H9 (cell line): ENCODE measurements at regions not wholly inside any gene's neighbourhood (a gene's known extent, or its start where the extent isn't known, plus 50 kb on each side); places are given as distances from the start of the nearest gene placed in this dataset.

ENCODE experiments used
- DNase-seq: peaks from one replicate; pipeline ENCODE4 v3.0.0-alpha.2; 2017
- H2AFZ ChIP-seq: one replicate; pipeline ENCODE4 v1.6.1; 2013; ENCODE audit warnings: mild to moderate bottlenecking, low read length, control low read depth, moderate library complexity
- H2AK5ac ChIP-seq: 2 replicates; pipeline ENCODE4 v1.6.1; 2013; ENCODE audit warnings: low read length, control low read depth, mixed read lengths; ENCODE audit not compliant: insufficient read length
- H2BK120ac ChIP-seq: one replicate; pipeline ENCODE4 v1.6.1; 2013; ENCODE audit warnings: low read depth, mild to moderate bottlenecking, low read length, control low read depth, inconsistent platforms; ENCODE audit not compliant: poor library complexity, severe bottlenecking
- H2BK12ac ChIP-seq: 2 replicates; pipeline ENCODE4 v1.6.1; 2013; ENCODE audit warnings: low read length, control low read depth, mixed read lengths, low read depth; ENCODE audit not compliant: insufficient read length
- H2BK15ac ChIP-seq: 2 replicates; pipeline ENCODE4 v1.6.1; 2013; ENCODE audit warnings: low read depth, low read length, control low read depth
- H2BK20ac ChIP-seq: one replicate; pipeline ENCODE4 v1.6.1; 2013; ENCODE audit warnings: low read depth, mild to moderate bottlenecking, low read length, control low read depth, inconsistent platforms; ENCODE audit not compliant: poor library complexity, severe bottlenecking
- H2BK5ac ChIP-seq: 2 replicates; pipeline ENCODE4 v1.6.1; 2013; ENCODE audit warnings: low read length, control low read depth, mixed read lengths; ENCODE audit not compliant: insufficient read length
- H3K14ac ChIP-seq: 2 replicates; pipeline ENCODE4 v1.6.1; 2013; ENCODE audit warnings: low read length, control low read depth; ENCODE audit not compliant: insufficient read depth
- H3K18ac ChIP-seq: 2 replicates; pipeline ENCODE4 v1.6.1; 2013; ENCODE audit warnings: low read depth, mild to moderate bottlenecking, mixed read lengths, low read length, control low read depth; ENCODE audit not compliant: insufficient read length
- H3K23ac ChIP-seq: 2 replicates; pipeline ENCODE4 v1.6.1; 2013; ENCODE audit warnings: low read length, control low read depth, mixed read lengths, low read depth; ENCODE audit not compliant: insufficient read length
- H3K23me2 ChIP-seq: 2 replicates; pipeline ENCODE4 v1.6.1; 2013; ENCODE audit warnings: low read depth, mild to moderate bottlenecking, mixed read lengths, low read length, control low read depth; ENCODE audit not compliant: insufficient read length, poor library complexity, severe bottlenecking
- H3K27ac ChIP-seq: 2 replicates; pipeline ENCODE4 v1.5.1; 2013; ENCODE audit warnings: low read length, control low read depth, mixed read lengths, low read depth; ENCODE audit not compliant: insufficient read length
- H3K27me3 ChIP-seq: 2 replicates; pipeline ENCODE4 v1.6.1; 2013; ENCODE audit warnings: low read length, control low read depth, inconsistent platforms; ENCODE audit not compliant: insufficient read depth
- H3K4ac ChIP-seq: 2 replicates; pipeline ENCODE4 v1.6.1; 2013; ENCODE audit warnings: low read depth, mild to moderate bottlenecking, control low read depth, inconsistent platforms, low read length, moderate library complexity
- H3K4me1 ChIP-seq: 2 replicates; pipeline ENCODE4 v1.6.1; 2013; ENCODE audit warnings: low read length, control low read depth, inconsistent platforms; ENCODE audit not compliant: insufficient read depth
- H3K4me2 ChIP-seq: 2 replicates; pipeline ENCODE4 v1.6.1; 2013; ENCODE audit warnings: low read length, control low read depth, mixed read lengths; ENCODE audit not compliant: insufficient read length, insufficient read depth
- H3K56ac ChIP-seq: 2 replicates; pipeline ENCODE4 v1.6.1; 2013; ENCODE audit warnings: low read depth, mild to moderate bottlenecking, mixed read lengths, low read length, control low read depth; ENCODE audit not compliant: insufficient read length
- H3K79me1 ChIP-seq: 2 replicates; pipeline ENCODE4 v1.6.1; 2013; ENCODE audit warnings: low read depth, mild to moderate bottlenecking, moderate library complexity, low read length, control low read depth, inconsistent platforms; ENCODE audit not compliant: insufficient read depth, poor library complexity, severe bottlenecking
- H3K79me2 ChIP-seq: 2 replicates; pipeline ENCODE4 v1.6.1; 2013; ENCODE audit warnings: low read length, control low read depth, inconsistent platforms; ENCODE audit not compliant: insufficient read depth
- H3K9ac ChIP-seq: 2 replicates; pipeline ENCODE4 v1.6.1; 2013; ENCODE audit warnings: low read length, control low read depth, mixed read lengths; ENCODE audit not compliant: insufficient read length; ENCODE audit errors: extremely low read depth
- H3K9me3 ChIP-seq: one replicate; pipeline ENCODE4 v1.6.1; 2013; ENCODE audit warnings: low read depth, low read length, inconsistent platforms; ENCODE audit not compliant: control insufficient read depth
- H3T11ph ChIP-seq: one replicate; pipeline ENCODE4 v1.6.1; 2013; ENCODE audit warnings: mild to moderate bottlenecking, low read length, control low read depth, inconsistent platforms
- H4K20me1 ChIP-seq: one replicate; pipeline ENCODE4 v1.6.1; 2013; ENCODE audit not compliant: control insufficient read depth, insufficient read length, insufficient read depth
- H4K5ac ChIP-seq: 2 replicates; pipeline ENCODE4 v1.6.1; 2013; ENCODE audit warnings: low read depth, mild to moderate bottlenecking, mixed read lengths, low read length, control low read depth; ENCODE audit not compliant: insufficient read length
- H4K8ac ChIP-seq: replicated peaks from 2 replicates; pipeline ENCODE4 v1.6.1; 2013; ENCODE audit warnings: low read length, control low read depth, mixed read lengths, low read depth; ENCODE audit not compliant: insufficient read length
- H4K91ac ChIP-seq: 2 replicates; pipeline ENCODE4 v1.6.1; 2013; ENCODE audit warnings: low read depth, mild to moderate bottlenecking, moderate library complexity, mixed read lengths, low read length, control low read depth; ENCODE audit not compliant: insufficient read length
- H3K27ac Mint-ChIP-seq, 3 experiments: 2 replicates in 2 of 3; 3 replicates in 1 of 3; pipeline ENCODE4 v1.8.0; 2020 to 2021; ENCODE audit warnings: mixed read lengths in 3 of 3, mild to moderate bottlenecking in 1 of 3, moderate library complexity in 1 of 3
- H3K27me3 Mint-ChIP-seq: 2 replicates; pipeline ENCODE4 v1.8.0; 2021; ENCODE audit warnings: low read depth, mild to moderate bottlenecking, moderate library complexity, mixed read lengths
- H3K36me3 Mint-ChIP-seq, 3 experiments: 2 replicates in 2 of 3; 3 replicates in 1 of 3; pipeline ENCODE4 v1.8.0; 2020 to 2021; ENCODE audit warnings: low read depth in 3 of 3, mixed read lengths in 3 of 3; ENCODE audit not compliant: insufficient read depth in 1 of 3
- H3K4me1 Mint-ChIP-seq, 2 experiments: 2 replicates each; pipeline ENCODE4 v1.8.0; 2020; ENCODE audit warnings: mixed read lengths in 2 of 2
- H3K4me3 Mint-ChIP-seq, 2 experiments: 2 replicates in 1 of 2; 3 replicates in 1 of 2; pipeline ENCODE4 v1.8.0; 2020 to 2021; ENCODE audit warnings: mild to moderate bottlenecking in 2 of 2, mixed read lengths in 2 of 2, moderate library complexity in 1 of 2
- H3K9me3 Mint-ChIP-seq, 2 experiments: 2 replicates in 1 of 2; 3 replicates in 1 of 2; pipeline ENCODE4 v1.8.0; 2020; ENCODE audit warnings: mild to moderate bottlenecking in 2 of 2, mixed read lengths in 2 of 2, moderate library complexity in 1 of 2
- CTCF ChIP-seq: fragments of 200-600 bp; sonication (generic); conservative IDR thresholded peaks from 3 replicates; pipeline ENCODE4 v1.8.0; 2021; ENCODE audit warnings: antibody characterized with exemption, mild to moderate bottlenecking
- WGBS: extraction: QIAGEN DNeasy Blood & Tissue Kit; methylation state at CpG from one replicate; pipeline ENCODE4 v1.1.7; 2013; ENCODE audit warnings: missing lambda C conversion rate, low lambda C conversion rate, mixed read lengths; ENCODE audit not compliant: insufficient read length; ENCODE audit errors: extremely low coverage; 5-methylcytosine and 5-hydroxymethylcytosine counted together

GRCh38 chr9:84512493-84512892 lies 157.0 kb upstream of the NTRK2 start:
- Mint-ChIP-seq H3K27ac (no peak overlapping the region), H3K27me3 (no peaks in the 10 kb centered on the region), H3K36me3 (peaks cover 0 to 5% (median 3%) of the 10 kb centered on the region in 3 experiments; a peak in 2 of 7 replicates), H3K4me1 (no peaks in the 10 kb centered on the region), H3K4me3 (no peak overlapping the region), H3K9me3 (peaks cover 4 to 8% of the 10 kb centered on the region in 2 experiments)
- H3K27ac ChIP-seq: no peak overlapping the region
- no peak overlapping the region for H2BK5ac ChIP-seq
- no peak overlapping the region for H2AK5ac ChIP-seq
- no peak overlapping the region for H2BK20ac ChIP-seq
- H3K4ac ChIP-seq: no peak overlapping the region
- no peak overlapping the region for H3K14ac ChIP-seq
- no peak overlapping the region for H2BK120ac ChIP-seq
- no peak overlapping the region for H4K5ac ChIP-seq
- H3K23ac ChIP-seq: no peak overlapping the region
- no peaks in the 10 kb centered on the region for H3K4me1 ChIP-seq
- no CpG with 5 or more reads among the region's 2 CpGs for WGBS
- H4K20me1 ChIP-seq: no peaks in the 10 kb centered on the region
- H3T11ph ChIP-seq: no peak overlapping the region
- no peak overlapping the region for H2BK12ac ChIP-seq
- no peak overlapping the region for H3K56ac ChIP-seq
- H3K9me3 ChIP-seq: no peaks in the 10 kb centered on the region
- no peak overlapping the region for H4K91ac ChIP-seq
- H2BK15ac ChIP-seq: no peak overlapping the region
- no peak overlapping the region for H2AFZ ChIP-seq
- no peak for DNase-seq
- no peak overlapping the region for H3K18ac ChIP-seq
- no peak overlapping the region for H3K9ac ChIP-seq
- H4K8ac ChIP-seq: no peak overlapping the region
- H3K79me2 ChIP-seq: no peaks in the 10 kb centered on the region
- no peak overlapping the region for H3K4me2 ChIP-seq
- no peak for TF ChIP-seq CTCF
- H3K27me3 ChIP-seq: no peaks in the 10 kb centered on the region
- H3K79me1 ChIP-seq: no peaks in the 10 kb centered on the region
- H3K23me2 ChIP-seq: no peaks in the 10 kb centered on the region
